IPS DF 19.7 (cell line): ENCODE measurements at regions not wholly inside any gene's neighbourhood (a gene's known extent, or its start where the extent isn't known, plus 50 kb on each side); places are given as distances from the start of the nearest gene placed in this dataset.
"Not testable (repeated sequence)": the region's sequence is repeated elsewhere in the genome, so short reads cannot be mapped to it uniquely, and the experiment has no call there.

Source experiments
- DNase-seq: peaks from one replicate; pipeline ENCODE4 v3.0.0-alpha.2; 2013; ENCODE audit warnings: low read depth, low spot score

- DNase-seq, result no peak
Measured at GRCh38 chr1:67528141-67528540, 97.9 kb upstream of the SERBP1 start.

GRCh38 chr1:67530071-67530470, 99.9 kb upstream of the SERBP1 start:
- no peak for DNase-seq

- DNase-seq, result peak; percentile 69
Measured at GRCh38 chr1:67532452-67533216, 102.4 kb upstream of the SERBP1 start.

GRCh38 chr1:67534627-67535065, 104.4 kb upstream of the SERBP1 start:
- no peak for DNase-seq

- DNase-seq, result no peak
Measured at GRCh38 chr1:67535474-67535873, 105.3 kb upstream of the SERBP1 start.

GRCh38 chr1:67536957-67537666, 106.9 kb upstream of the SERBP1 start:
- no peak for DNase-seq

- DNase-seq, result no peak
Measured at GRCh38 chr1:67537667-67538018, 107.4 kb upstream of the SERBP1 start.

- DNase-seq, result no peak
Measured at GRCh38 chr1:67540025-67540732, 110.0 kb upstream of the SERBP1 start.

GRCh38 chr1:67540733-67541125, 110.5 kb upstream of the SERBP1 start:
- DNase-seq, result no peak

- DNase-seq, result no peak
Measured at GRCh38 chr1:67542747-67543146, 112.5 kb upstream of the SERBP1 start.

- no peak for DNase-seq
Measured at GRCh38 chr1:67544921-67545320, 114.7 kb upstream of the SERBP1 start.

- no peak for DNase-seq
Measured at GRCh38 chr1:67545364-67545763, 115.2 kb upstream of the SERBP1 start.

- no peak for DNase-seq
Measured at GRCh38 chr1:67551375-67551774, 121.2 kb upstream of the SERBP1 start.

- DNase-seq, result no peak
Measured at GRCh38 chr1:67552336-67552759, 122.1 kb upstream of the SERBP1 start.

- DNase-seq, result not testable (repeated sequence)
Measured at GRCh38 chr1:67554204-67554603, 124.0 kb upstream of the SERBP1 start.

- no peak for DNase-seq
Measured at GRCh38 chr1:67555461-67556296, 125.5 kb upstream of the SERBP1 start.

GRCh38 chr1:67556297-67556900, 126.2 kb upstream of the SERBP1 start:
- DNase-seq, result no peak

GRCh38 chr1:67557696-67558448, 127.1 kb upstream of the GADD45A start:
- DNase-seq, result no peak

GRCh38 chr1:67558449-67559193, 126.4 kb upstream of the GADD45A start:
- no peak for DNase-seq

- DNase-seq, result no peak
Measured at GRCh38 chr1:67559222-67559700, 125.7 kb upstream of the GADD45A start.
